Activated CD8-positive, alpha-beta T cell treated with anti-CD3 and anti-CD28 coated beads, Interleukin-2, amount 10 ng/mL, durations not matched to agents 7 days and 5 days (primary cell): ENCODE measurements at regions not wholly inside any gene's neighbourhood (a gene's known extent, or its start where the extent isn't known, plus 50 kb on each side); places are given as distances from the start of the nearest gene placed in this dataset.

Experiments
- ATAC-seq: fragments of 150-1000 bp; cut with Tn5 transposase; one replicate; pipeline ENCODE4 v1.10.0; 2021; ENCODE audit warnings: moderate library complexity
- CTCF ChIA-PET: fragments of 350-600 bp; sonication (Branson Sonifier 250); formaldehyde crosslinking; loops from one replicate; lab custom pipeline; 2021; ENCODE audit warnings: antibody characterized with exemption; lab: Charles Lee
- POLR2A ChIA-PET: fragments of 350-600 bp; sonication (Branson Sonifier 250); formaldehyde crosslinking; loops from one replicate; lab custom pipeline; 2021; ENCODE audit warnings: antibody characterized with exemption; lab: Charles Lee
- DNase-seq: peaks from one replicate; pipeline ENCODE4 v3.0.0-alpha.2; 2020
- H3K27ac Mint-ChIP-seq: one replicate; pipeline ENCODE4 v1.8.0; 2021; ENCODE audit warnings: mild to moderate bottlenecking, mixed read lengths
- H3K27me3 Mint-ChIP-seq: one replicate; pipeline ENCODE4 v1.8.0; 2021; ENCODE audit warnings: low read depth, mixed read lengths
- H3K36me3 Mint-ChIP-seq: one replicate; pipeline ENCODE4 v1.8.0; 2021; ENCODE audit warnings: low read depth, mixed read lengths
- H3K4me1 Mint-ChIP-seq: one replicate; pipeline ENCODE4 v1.8.0; 2021; ENCODE audit warnings: low read depth, mixed read lengths
- H3K4me3 Mint-ChIP-seq: one replicate; pipeline ENCODE4 v1.8.0; 2021; ENCODE audit warnings: mild to moderate bottlenecking, mixed read lengths
- H3K9me3 Mint-ChIP-seq: one replicate; pipeline ENCODE4 v1.8.0; 2022; ENCODE audit warnings: mixed read lengths; ENCODE audit not compliant: insufficient read depth

GRCh38 chr21:35838350-35838749, 222.0 kb downstream of the SETD4 start:
- Mint-ChIP-seq H3K27ac (no peak overlapping the region), H3K4me1 (peaks cover 4% of the 10 kb centered on the region), H3K4me3 (no peak overlapping the region), H3K36me3 (no peaks in the 10 kb centered on the region), H3K9me3 (no peaks in the 10 kb centered on the region), H3K27me3 (no peaks in the 10 kb centered on the region)
- DNase-seq (no peak), ATAC-seq (no peak)
- ChIA-PET POLR2A (no interaction called here), CTCF (interaction anchor here (1.2 to 3.0 kb wide), 6 partner anchors 11 to 1092 kb away, joined by 3 to 23 read pairs (median 4); no protein-coding TSS in a partner anchor)

- no peaks in the 10 kb centered on the region for H3K36me3 Mint-ChIP-seq
- ChIA-PET POLR2A (no interaction called here), CTCF (no interaction called here)
- no peak overlapping the region for H3K27ac Mint-ChIP-seq
- H3K9me3 Mint-ChIP-seq, result no peaks in the 10 kb centered on the region
- H3K4me1 Mint-ChIP-seq, result peaks cover 4% of the 10 kb centered on the region
- DNase-seq, result no peak
- peaks cover 12% of the 10 kb centered on the region for H3K27me3 Mint-ChIP-seq
- no peak overlapping the region for H3K4me3 Mint-ChIP-seq
- no peak for ATAC-seq
These were observed 226.3 kb downstream of the SETD4 start for GRCh38 chr21:35833991-35834390.

- Mint-ChIP-seq H3K4me1 (peaks cover 4% of the 10 kb centered on the region), H3K9me3 (no peaks in the 10 kb centered on the region)
- CTCF ChIA-PET, result no interaction called here
These were observed 226.9 kb downstream of the SETD4 start for GRCh38 chr21:35833388-35833787.

GRCh38 chr21:35831230-35831629, 229.1 kb downstream of the SETD4 start:
- peaks cover 17% of the 10 kb centered on the region for H3K27me3 Mint-ChIP-seq
- ATAC-seq (no peak), DNase-seq (no peak)
- H3K9me3 Mint-ChIP-seq, result no peaks in the 10 kb centered on the region
- H3K4me3 Mint-ChIP-seq, result no peak overlapping the region
- H3K4me1 Mint-ChIP-seq, result peaks cover 4% of the 10 kb centered on the region
- ChIA-PET POLR2A (no interaction called here), CTCF (no interaction called here)
- no peak overlapping the region for H3K27ac Mint-ChIP-seq
- no peaks in the 10 kb centered on the region for H3K36me3 Mint-ChIP-seq

More at GRCh38 chr21:35833388-35833787, 226.9 kb downstream of the SETD4 start:
- H3K4me3 Mint-ChIP-seq, result no peak overlapping the region
- no peaks in the 10 kb centered on the region for H3K36me3 Mint-ChIP-seq
- no peak for DNase-seq
- H3K27ac Mint-ChIP-seq, result no peak overlapping the region
- POLR2A ChIA-PET, result no interaction called here
- peaks cover 14% of the 10 kb centered on the region for H3K27me3 Mint-ChIP-seq
- ATAC-seq, result no peak

DNA sequence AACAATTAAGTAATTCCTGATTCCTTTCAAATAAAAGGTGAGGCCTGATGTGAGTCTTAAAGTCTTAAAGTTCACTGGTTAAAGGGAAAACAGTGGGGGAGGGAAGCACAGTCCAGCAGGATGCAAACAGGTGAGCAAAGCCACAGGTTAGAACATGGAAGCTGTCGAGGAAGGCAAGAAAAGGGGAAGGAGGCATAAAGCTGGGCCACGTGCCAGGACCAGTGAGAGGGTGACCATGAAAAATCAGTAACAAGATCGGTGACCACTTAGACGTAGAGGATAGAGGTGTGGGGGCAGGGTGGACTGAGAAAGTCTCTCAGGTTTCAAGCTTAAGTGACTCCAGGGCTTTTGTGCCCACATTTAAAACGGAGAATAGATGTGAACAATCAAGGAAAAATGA, 231.3 kb downstream of the SETD4 start:
- peaks cover 1% of the 10 kb centered on the region for H3K4me1 Mint-ChIP-seq
- no peak overlapping the region for H3K27ac Mint-ChIP-seq
- no peaks in the 10 kb centered on the region for H3K36me3 Mint-ChIP-seq
- ATAC-seq (no peak), DNase-seq (no peak)
- POLR2A ChIA-PET, result no interaction called here
- peaks cover 17% of the 10 kb centered on the region for H3K27me3 Mint-ChIP-seq
- CTCF ChIA-PET, result no interaction called here
- no peak overlapping the region for H3K4me3 Mint-ChIP-seq
- H3K9me3 Mint-ChIP-seq, result no peaks in the 10 kb centered on the region

DNA sequence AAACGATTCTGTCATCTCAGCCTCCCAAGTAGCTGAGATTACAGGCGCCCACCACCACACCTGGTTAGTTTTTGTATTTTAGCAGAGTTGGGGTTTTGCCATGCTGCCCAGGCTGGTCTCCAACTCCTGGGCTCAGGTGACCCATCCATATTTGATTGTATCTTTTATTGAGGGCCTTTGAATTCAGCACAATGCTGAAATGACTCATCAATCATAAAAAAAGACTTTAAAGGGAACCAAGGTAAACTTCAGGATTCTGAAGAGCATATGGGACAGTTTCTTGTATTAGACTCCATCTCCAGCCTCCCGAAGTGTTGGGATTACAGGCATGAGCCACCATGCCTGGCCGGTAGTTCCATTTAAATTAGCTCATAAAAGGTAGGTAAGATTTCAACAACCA, 232.2 kb downstream of the SETD4 start:
- Mint-ChIP-seq H3K4me1 (no peaks in the 10 kb centered on the region), H3K36me3 (no peaks in the 10 kb centered on the region), H3K27me3 (peaks cover 17% of the 10 kb centered on the region), H3K4me3 (no peak overlapping the region), H3K9me3 (no peaks in the 10 kb centered on the region), H3K27ac (no peak overlapping the region)
- POLR2A ChIA-PET, result no interaction called here
- DNase-seq, result no peak
- CTCF ChIA-PET, result no interaction called here
- ATAC-seq, result no peak

DNA sequence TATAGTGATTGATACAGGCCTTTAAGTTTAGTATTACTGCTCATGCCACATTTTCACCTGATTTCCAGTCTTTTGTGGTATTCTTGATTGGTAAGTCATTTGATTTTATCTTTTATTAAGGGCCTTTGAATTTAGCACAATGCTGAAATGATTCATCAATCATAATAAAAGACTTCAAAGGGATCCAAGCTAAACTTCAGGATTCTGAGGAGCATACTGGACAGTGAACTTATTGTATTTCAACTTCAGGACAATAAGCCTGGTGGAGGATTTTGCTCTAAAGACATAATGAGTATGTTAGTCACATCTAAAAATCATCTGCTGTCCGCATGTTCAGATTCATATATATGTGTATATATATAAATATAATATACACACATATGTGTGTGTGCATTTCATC, 233.3 kb downstream of the SETD4 start:
- no peaks in the 10 kb centered on the region for H3K36me3 Mint-ChIP-seq
- no peak overlapping the region for H3K4me3 Mint-ChIP-seq
- no peak overlapping the region for H3K27ac Mint-ChIP-seq
- H3K27me3 Mint-ChIP-seq, result peaks cover 15% of the 10 kb centered on the region
- ChIA-PET CTCF (no interaction called here), POLR2A (no interaction called here)
- ATAC-seq, result no peak
- no peak for DNase-seq
- no peaks in the 10 kb centered on the region for H3K4me1 Mint-ChIP-seq
- no peaks in the 10 kb centered on the region for H3K9me3 Mint-ChIP-seq

DNA sequence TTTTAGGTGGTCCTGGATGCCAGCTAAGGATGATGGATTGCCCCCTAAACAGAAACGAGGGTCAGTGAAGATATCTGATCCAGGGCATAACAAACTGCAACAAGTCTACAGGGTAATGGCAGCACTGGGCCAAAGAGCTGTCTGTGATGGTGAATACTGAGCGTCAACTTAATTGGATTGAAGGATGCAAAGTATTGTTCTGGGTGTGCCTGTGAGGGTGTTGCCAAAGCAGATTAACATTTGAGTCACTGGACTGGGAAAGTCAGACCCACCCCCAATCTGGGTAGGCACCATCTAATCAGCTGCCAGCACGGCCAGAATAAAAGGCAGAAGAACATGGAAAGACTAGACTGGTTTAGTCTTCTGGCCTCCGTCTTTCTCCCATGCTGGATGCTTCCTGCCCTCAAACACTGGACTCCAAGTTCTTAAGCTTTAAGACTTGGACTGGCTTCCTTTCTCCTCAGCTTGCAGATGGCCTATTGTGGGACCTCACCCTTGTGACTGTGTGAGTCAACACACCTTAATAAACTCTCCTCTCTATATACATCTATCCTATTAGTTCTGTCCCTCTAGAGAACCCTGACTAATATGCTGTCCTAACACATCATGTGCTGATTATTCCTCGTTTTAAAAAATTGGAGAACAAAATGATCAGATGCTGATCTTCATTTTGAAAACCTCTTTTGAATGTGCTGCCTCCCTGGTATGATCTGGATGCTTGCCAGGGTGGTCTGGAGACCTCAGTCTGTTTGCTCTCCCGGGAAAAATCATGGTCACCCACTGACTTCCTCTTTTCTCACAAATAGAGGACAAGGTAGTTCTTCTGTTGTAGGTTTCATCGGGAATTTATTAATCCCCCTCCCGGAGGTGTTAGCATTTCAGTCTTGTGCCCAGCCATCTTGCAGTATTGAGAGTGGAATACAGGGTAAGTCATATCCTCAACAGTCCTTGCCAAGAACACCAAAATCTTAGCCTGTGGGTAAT, 234.7 kb downstream of the SETD4 start:
- no peak overlapping the region for H3K4me3 Mint-ChIP-seq

GRCh38 chr21:35824136-35824535, 236.2 kb downstream of the SETD4 start:
- Mint-ChIP-seq H3K27me3 (peaks cover 6% of the 10 kb centered on the region), H3K27ac (no peak overlapping the region), H3K9me3 (no peaks in the 10 kb centered on the region), H3K36me3 (no peaks in the 10 kb centered on the region), H3K4me1 (no peaks in the 10 kb centered on the region), H3K4me3 (no peak overlapping the region)
- no peak for DNase-seq
- ATAC-seq, result no peak
- ChIA-PET CTCF (no interaction called here), POLR2A (no interaction called here)

More for the DNA sequence above, 234.7 kb downstream of the SETD4 start:
- H3K9me3 Mint-ChIP-seq, result no peaks in the 10 kb centered on the region
- H3K36me3 Mint-ChIP-seq, result no peaks in the 10 kb centered on the region
- peaks cover 10% of the 10 kb centered on the region for H3K27me3 Mint-ChIP-seq
- H3K27ac Mint-ChIP-seq, result no peak overlapping the region
- H3K4me1 Mint-ChIP-seq, result no peaks in the 10 kb centered on the region
- no peak for DNase-seq
- ATAC-seq, result no peak
- ChIA-PET CTCF (interaction anchor here (0.6 kb wide), 1 partner anchor 383 kb away, joined by 3 read pairs; no protein-coding TSS in a partner anchor), POLR2A (no interaction called here)

- CTCF ChIA-PET, result no interaction called here
- DNase-seq (no peak), ATAC-seq (no peak)
- Mint-ChIP-seq H3K9me3 (no peaks in the 10 kb centered on the region), H3K36me3 (no peaks in the 10 kb centered on the region), H3K27me3 (no peaks in the 10 kb centered on the region), H3K27ac (no peak overlapping the region), H3K4me3 (no peak overlapping the region), H3K4me1 (no peaks in the 10 kb centered on the region)
- POLR2A ChIA-PET, result no interaction called here
These were observed 241.2 kb downstream of the SETD4 start for GRCh38 chr21:35819134-35819533.

DNA sequence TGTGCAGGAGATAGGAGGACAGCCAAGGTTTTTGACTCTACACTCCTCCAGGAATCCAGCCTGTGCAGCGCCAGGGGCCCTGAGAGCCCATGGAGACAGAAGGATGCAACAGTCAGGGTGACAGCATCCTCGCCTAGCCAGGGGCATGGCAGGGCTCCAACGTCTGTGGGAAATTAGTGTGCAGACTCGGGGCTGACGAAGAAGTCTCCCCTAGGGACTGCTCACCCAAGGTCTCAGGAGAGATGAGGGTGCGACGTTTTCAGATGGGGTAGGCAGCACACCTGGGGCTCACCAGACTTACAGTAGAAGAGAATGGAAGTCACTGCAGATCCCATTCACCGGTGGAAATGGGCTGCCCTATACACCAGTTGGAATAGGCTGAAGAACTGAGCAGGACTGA, 241.7 kb downstream of the SETD4 start:
- no peaks in the 10 kb centered on the region for H3K4me1 Mint-ChIP-seq
- H3K4me3 Mint-ChIP-seq, result no peak overlapping the region
- no peaks in the 10 kb centered on the region for H3K9me3 Mint-ChIP-seq
- CTCF ChIA-PET, result no interaction called here
- no peak overlapping the region for H3K27ac Mint-ChIP-seq
- no peaks in the 10 kb centered on the region for H3K27me3 Mint-ChIP-seq
- ATAC-seq (no peak), DNase-seq (no peak)
- H3K36me3 Mint-ChIP-seq, result no peaks in the 10 kb centered on the region
- POLR2A ChIA-PET, result no interaction called here

GRCh38 chr21:35814858-35815619, 245.3 kb downstream of the SETD4 start:
- H3K27ac Mint-ChIP-seq, result no peak overlapping the region
- CTCF ChIA-PET, result no interaction called here
- H3K4me1 Mint-ChIP-seq, result no peaks in the 10 kb centered on the region
- no peaks in the 10 kb centered on the region for H3K36me3 Mint-ChIP-seq
- no peaks in the 10 kb centered on the region for H3K27me3 Mint-ChIP-seq
- POLR2A ChIA-PET, result no interaction called here
- DNase-seq (no peak), ATAC-seq (no peak)
- H3K4me3 Mint-ChIP-seq, result no peak overlapping the region
- H3K9me3 Mint-ChIP-seq, result no peaks in the 10 kb centered on the region
